Ovary (tissue), 7 donors: ENCODE measurements at regions not wholly inside any gene's neighbourhood (a gene's known extent, or its start where the extent isn't known, plus 50 kb on each side); places are given as distances from the start of the nearest gene placed in this dataset.

Experiments
- DNase-seq, 5 donors: peaks; one replicate each; pipeline ENCODE4 v3.0.0-alpha.2; 2019 to 2020
- H3K27ac ChIP-seq, 2 donors: fragments of 200-600 bp; one replicate each; pipeline versions ENCODE4 v1.5.1 to v1.8.0; 2019 to 2022
- H3K27me3 ChIP-seq: fragments of 200-600 bp; one replicate; pipeline ENCODE4 v1.8.0; 2022
- H3K36me3 ChIP-seq: fragments of 200-600 bp; sonication (generic); one replicate; pipeline ENCODE4 v1.5.1; 2019
- H3K4me1 ChIP-seq: one replicate; pipeline ENCODE4 v1.8.1; 2013; ENCODE audit warnings: mild to moderate bottlenecking, moderate library complexity; ENCODE audit not compliant: insufficient read depth
- H3K4me3 ChIP-seq: fragments of 200-600 bp; sonication (generic); one replicate; pipeline ENCODE4 v1.5.1; 2017
- H3K9me3 ChIP-seq, 2 donors: fragments of 200-600 bp in 1 of 2; sonication (generic) in 1 of 2; one replicate each; pipeline versions ENCODE4 v1.5.1 to v1.8.1; 2013 to 2019; ENCODE audit warnings: mild to moderate bottlenecking in 1 of 2, moderate library complexity in 1 of 2
- EP300 ChIP-seq: sonication (generic); formaldehyde crosslinking; IDR thresholded peaks from one replicate; pipeline ENCODE4 v1.6.1; 2017; ENCODE audit warnings: antibody characterized with exemption
- POLR2A ChIP-seq: fragments of 450-650 bp; IDR thresholded peaks from one replicate; pipeline ENCODE4 v1.6.1; 2017; ENCODE audit warnings: antibody characterized with exemption, mild to moderate bottlenecking, moderate library complexity
- WGBS, 3 donors: extraction: QIAGEN DNeasy Blood & Tissue Kit in 1 of 3; methylation state at CpG; one replicate each; pipeline versions ENCODE4 v1.1.5 to v1.1.7; 2013 to 2017; 5-methylcytosine and 5-hydroxymethylcytosine counted together
- intact Hi-C, 4 donors: fragments of 100-400 bp; cut with DNase I; formaldehyde crosslinking; loops; one replicate each; pipeline versions ENCODE4 v1.11.0 to v1.15.1; 2022 to 2023
- TF ChIP-seq, protein P1 (sequence below), 3 donors: fragments of 450-650 bp in 2 of 3; fragments of 200-600 bp in 1 of 3; IDR thresholded peaks; one replicate each; pipeline versions ENCODE4 v1.5.1 to v1.8.0; 2016 to 2022; ENCODE audit warnings: antibody characterized with exemption in 3 of 3, mild to moderate bottlenecking in 1 of 3
- donor health status: DM: no; HTN: no; CAD: no; lungs with moderate emphysema.
- donor health status: DM: no; HTN: no; CAD: no.
- donor health status: Bipolar disorder and iron deficiency.
- donor health status: DM: no; HTN: no; CAD: no.
- donor health status: DM: yes; HTN: yes; CAD: no.

DNA sequence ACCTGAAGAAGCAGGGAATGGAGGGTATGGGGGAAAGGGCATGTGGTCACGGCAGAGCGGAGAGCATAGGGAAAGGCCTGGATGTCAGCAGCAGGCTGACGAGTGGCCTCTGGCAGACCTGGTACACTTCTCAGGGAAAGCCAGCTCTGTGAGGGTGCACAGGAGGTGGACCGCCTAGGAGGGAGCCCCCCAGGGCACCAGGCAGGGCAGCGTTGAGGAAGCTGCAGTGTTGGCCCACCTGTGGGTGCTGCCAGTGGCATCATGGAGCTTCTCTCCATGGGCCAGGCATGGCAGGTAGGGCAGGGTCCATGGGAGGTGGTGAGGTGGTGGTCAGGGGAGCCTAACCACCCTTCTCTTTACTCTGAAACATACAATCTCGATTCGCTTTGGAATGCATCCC, 143.0 kb upstream of the PITX1 start:
- Histone ChIP-seq H3K9me3 (no peaks in the 10 kb centered on the region), H3K27ac (no peak overlapping the region), H3K36me3 (no peaks in the 10 kb centered on the region), H3K4me3 (no peak overlapping the region), H3K4me1 (no peaks in the 10 kb centered on the region), H3K27me3 (no peaks in the 10 kb centered on the region)
- no peak for TF ChIP-seq EP300
- TF ChIP-seq, protein P1, sequence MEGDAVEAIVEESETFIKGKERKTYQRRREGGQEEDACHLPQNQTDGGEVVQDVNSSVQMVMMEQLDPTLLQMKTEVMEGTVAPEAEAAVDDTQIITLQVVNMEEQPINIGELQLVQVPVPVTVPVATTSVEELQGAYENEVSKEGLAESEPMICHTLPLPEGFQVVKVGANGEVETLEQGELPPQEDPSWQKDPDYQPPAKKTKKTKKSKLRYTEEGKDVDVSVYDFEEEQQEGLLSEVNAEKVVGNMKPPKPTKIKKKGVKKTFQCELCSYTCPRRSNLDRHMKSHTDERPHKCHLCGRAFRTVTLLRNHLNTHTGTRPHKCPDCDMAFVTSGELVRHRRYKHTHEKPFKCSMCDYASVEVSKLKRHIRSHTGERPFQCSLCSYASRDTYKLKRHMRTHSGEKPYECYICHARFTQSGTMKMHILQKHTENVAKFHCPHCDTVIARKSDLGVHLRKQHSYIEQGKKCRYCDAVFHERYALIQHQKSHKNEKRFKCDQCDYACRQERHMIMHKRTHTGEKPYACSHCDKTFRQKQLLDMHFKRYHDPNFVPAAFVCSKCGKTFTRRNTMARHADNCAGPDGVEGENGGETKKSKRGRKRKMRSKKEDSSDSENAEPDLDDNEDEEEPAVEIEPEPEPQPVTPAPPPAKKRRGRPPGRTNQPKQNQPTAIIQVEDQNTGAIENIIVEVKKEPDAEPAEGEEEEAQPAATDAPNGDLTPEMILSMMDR (IDR thresholded peaks at IDR 0.05): no peak
- no peak for TF ChIP-seq POLR2A
- WGBS, 3 donors: 87 to 91% (median 88%) methylated on average over 7 of the region's 7 CpGs
- intact Hi-C loops: no loop called here
- no peak for DNase-seq

DNA sequence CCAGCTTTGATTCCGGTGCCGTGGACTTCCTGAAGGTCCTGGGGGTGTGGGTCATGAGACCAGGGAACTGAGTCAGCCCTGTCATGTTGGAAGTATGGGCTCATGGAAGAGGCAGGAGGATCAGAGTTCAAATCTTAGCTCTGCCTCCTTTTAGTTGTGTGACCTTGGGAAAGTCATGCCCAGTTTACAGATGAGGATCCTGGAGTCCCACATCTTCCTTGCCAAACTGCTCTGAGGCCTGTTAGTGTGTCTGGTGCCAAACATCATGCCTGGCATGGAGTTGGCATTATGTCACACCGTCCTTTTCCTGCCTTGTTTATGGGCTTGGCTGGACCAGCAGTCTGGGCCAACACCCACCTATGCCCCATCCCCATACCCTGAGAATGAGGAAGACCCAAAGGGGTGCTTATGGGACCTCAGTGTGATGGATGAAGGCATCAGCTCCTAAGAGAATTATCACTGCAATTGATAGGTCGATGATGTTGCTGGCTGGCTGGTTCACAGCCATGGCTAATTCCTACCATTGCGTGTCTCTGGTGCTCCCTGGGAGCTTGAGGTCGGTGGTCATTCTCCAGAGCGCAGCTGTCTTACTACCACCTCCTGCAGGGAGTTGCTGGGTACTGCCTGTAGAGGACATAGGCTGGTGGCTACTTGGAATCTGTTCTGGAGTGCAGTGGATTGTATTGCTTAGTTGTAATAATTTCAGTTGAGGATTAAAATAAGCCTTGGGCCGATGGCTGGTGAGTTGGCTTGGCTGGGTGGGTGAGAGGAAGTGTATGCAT, 140.5 kb upstream of the PITX1 start:
- H3K27ac ChIP-seq: no peak overlapping the region
- WGBS, 3 donors: 62 to 82% (median 74%) methylated on average over 8 of the region's 8 CpGs
- no peak overlapping the region for H3K4me3 ChIP-seq
- TF ChIP-seq EP300 (no peak), POLR2A (no peak)
- TF ChIP-seq, protein P1 (IDR thresholded peaks at IDR 0.05): no peak
- intact Hi-C loops: no loop called here
- H3K4me1 ChIP-seq: no peaks in the 10 kb centered on the region
- no peaks in the 10 kb centered on the region for H3K27me3 ChIP-seq
- H3K9me3 ChIP-seq: no peaks in the 10 kb centered on the region
- DNase-seq: no peak
- H3K36me3 ChIP-seq: no peaks in the 10 kb centered on the region

DNA sequence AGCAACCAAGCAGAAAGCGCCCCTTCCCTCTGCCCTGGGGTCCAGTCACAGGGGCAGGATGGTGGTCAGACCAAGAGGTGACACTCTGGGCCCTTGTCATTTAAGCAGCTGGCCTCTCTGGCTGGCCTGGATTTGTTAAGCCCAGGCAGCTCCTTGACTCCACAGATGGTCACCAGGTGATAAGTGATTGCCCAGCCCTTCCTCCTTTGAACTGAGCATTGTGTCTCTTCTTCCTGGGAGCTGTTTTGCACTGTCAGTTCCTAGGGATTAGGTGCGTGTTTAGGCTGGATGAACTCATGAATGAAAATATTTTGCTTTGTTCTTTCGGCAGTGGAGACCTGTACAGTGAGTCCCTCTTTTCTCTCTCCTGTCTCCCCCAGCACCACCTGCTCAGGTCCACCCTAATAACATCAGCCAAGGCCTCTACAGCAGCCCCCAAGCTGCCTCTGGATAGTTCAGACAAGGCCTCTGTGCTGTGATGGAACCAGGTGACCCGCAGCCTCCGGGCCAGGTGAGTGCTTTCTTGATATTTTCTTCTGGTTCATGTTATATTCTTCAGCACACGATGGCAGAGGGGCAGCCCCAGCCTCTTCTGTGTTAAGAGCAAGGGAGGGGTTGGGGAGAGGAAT, 139.7 kb upstream of the PITX1 start:
- no peak for TF ChIP-seq POLR2A
- TF ChIP-seq, protein P1 (IDR thresholded peaks at IDR 0.05): no peak
- no peak for TF ChIP-seq EP300
- H3K27me3 ChIP-seq: no peaks in the 10 kb centered on the region
- no peaks in the 10 kb centered on the region for H3K9me3 ChIP-seq
- no peaks in the 10 kb centered on the region for H3K4me1 ChIP-seq
- no peak for DNase-seq
- 67 to 76% (median 70%) methylated on average over 6 of the region's 6 CpGs for WGBS, 3 donors
- intact Hi-C loops: no loop called here
- no peak overlapping the region for H3K4me3 ChIP-seq
- no peak overlapping the region for H3K27ac ChIP-seq
- H3K36me3 ChIP-seq: no peaks in the 10 kb centered on the region

DNA sequence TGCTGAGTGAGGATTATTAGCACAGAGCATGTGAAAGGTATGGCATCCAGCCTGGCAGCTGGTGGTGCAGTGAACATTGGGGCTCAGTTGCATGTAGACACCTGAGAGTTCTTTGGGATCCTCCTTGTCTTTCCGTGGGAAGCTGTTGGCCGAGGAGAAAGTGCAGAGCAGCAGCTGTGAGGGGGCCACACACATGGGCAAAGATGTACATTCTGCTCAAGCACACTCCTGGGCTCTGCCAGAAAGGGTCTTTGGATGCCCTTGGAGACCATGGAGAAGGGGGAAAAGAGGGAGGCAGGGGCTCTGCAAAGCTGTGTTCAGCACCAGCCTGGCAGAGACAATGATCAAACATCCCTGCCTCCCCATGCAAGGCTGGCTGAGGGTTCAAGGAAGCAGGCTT, 138.7 kb upstream of the PITX1 start:
- H3K36me3 ChIP-seq: no peaks in the 10 kb centered on the region
- WGBS, 3 donors: 29 to 47% (median 45%) methylated on average over 2 of the region's 2 CpGs
- no peak overlapping the region for H3K27ac ChIP-seq
- H3K27me3 ChIP-seq: no peaks in the 10 kb centered on the region
- no peaks in the 10 kb centered on the region for H3K4me1 ChIP-seq
- intact Hi-C loops: no loop called here
- no peaks in the 10 kb centered on the region for H3K9me3 ChIP-seq
- no peak for TF ChIP-seq POLR2A
- TF ChIP-seq, protein P1 (IDR thresholded peaks at IDR 0.05): no peak
- no peak for TF ChIP-seq EP300
- no peak overlapping the region for H3K4me3 ChIP-seq
- DNase-seq: no peak
